HepG2 (cell line): ENCODE measurements at regions not wholly inside any gene's neighbourhood (a gene's known extent, or its start where the extent isn't known, plus 50 kb on each side); places are given as distances from the start of the nearest gene placed in this dataset.
"Not testable (repeated sequence)": the region's sequence is repeated elsewhere in the genome, so short reads cannot be mapped to it uniquely, and the experiment has no call there.

Source experiments
- ATF7 ChIP-seq, 2 experiments: fragments of 450-650 bp in 1 of 2; sonication (generic) in 1 of 2; formaldehyde crosslinking in 1 of 2; IDR thresholded peaks; 2 replicates each; pipeline versions ENCODE4 v1.4.0 to v1.6.1; 2016 to 2020; ENCODE audit warnings: antibody characterized with exemption in 1 of 2, mild to moderate bottlenecking in 1 of 2, missing genetic modification reagents in 1 of 2
- CBFB ChIP-seq: sonication (generic); formaldehyde crosslinking; IDR thresholded peaks from 2 replicates; pipeline ENCODE4 v1.4.0; 2020; ENCODE audit warnings: missing genetic modification reagents
- CREM ChIP-seq, 2 experiments: sonication (generic) in 1 of 2; formaldehyde crosslinking in 1 of 2; IDR thresholded peaks; 2 replicates each; pipeline versions ENCODE4 v1.4.0 to v1.6.1; 2016 to 2020; ENCODE audit warnings: antibody characterized with exemption in 1 of 2, mild to moderate bottlenecking in 1 of 2, missing genetic modification reagents in 1 of 2
- ERF ChIP-seq: IDR thresholded peaks from 2 replicates; pipeline ENCODE4 v1.6.1; 2018; ENCODE audit warnings: missing biosample characterization, missing genetic modification reagents
- FOSL2 ChIP-seq: sonication (generic); formaldehyde crosslinking; IDR thresholded peaks from 2 replicates; pipeline ENCODE4 v1.4.0; 2020; ENCODE audit warnings: missing genetic modification reagents
- FOXJ3 ChIP-seq: sonication (generic); formaldehyde crosslinking; IDR thresholded peaks from 2 replicates; pipeline ENCODE4 v1.4.0; 2020; ENCODE audit warnings: missing genetic modification reagents, mild to moderate bottlenecking, borderline replicate concordance
- HHEX ChIP-seq: IDR thresholded peaks from 2 replicates; pipeline ENCODE4 v1.6.1; 2016; ENCODE audit warnings: control low read depth
- JUND ChIP-seq: sonication (generic); formaldehyde crosslinking; IDR thresholded peaks from 2 replicates; pipeline ENCODE4 v1.8.0; 2022; ENCODE audit warnings: mild to moderate bottlenecking, missing genetic modification reagents
- KAT8 ChIP-seq: IDR thresholded peaks from 2 replicates; pipeline ENCODE4 v1.6.1; 2016; ENCODE audit warnings: missing genetic modification reagents, missing compliant biosample characterization
- KDM3A ChIP-seq: IDR thresholded peaks from 2 replicates; pipeline ENCODE4 v1.6.1; 2018; ENCODE audit warnings: low read depth, missing compliant biosample characterization
- MAF1 ChIP-seq: sonication (generic); formaldehyde crosslinking; IDR thresholded peaks from 2 replicates; pipeline ENCODE4 v1.5.0; 2020; ENCODE audit warnings: missing genetic modification reagents, borderline replicate concordance
- NR2C2 ChIP-seq: sonication (generic); formaldehyde crosslinking; IDR thresholded peaks from 2 replicates; pipeline ENCODE4 v1.4.0; 2020; ENCODE audit warnings: missing genetic modification reagents, mild to moderate bottlenecking, moderate library complexity, borderline replicate concordance
- POGZ ChIP-seq: sonication (generic); formaldehyde crosslinking; IDR thresholded peaks from 2 replicates; pipeline ENCODE4 v1.4.0; 2020; ENCODE audit warnings: mild to moderate bottlenecking, missing genetic modification reagents
- RFXAP ChIP-seq: sonication (generic); formaldehyde crosslinking; IDR thresholded peaks from 2 replicates; pipeline ENCODE4 v1.4.0; 2020; ENCODE audit warnings: missing genetic modification reagents, borderline replicate concordance
- SSRP1 ChIP-seq: IDR thresholded peaks from 2 replicates; pipeline ENCODE4 v1.6.1; 2016; ENCODE audit warnings: control low read depth
- TEF ChIP-seq: sonication (generic); formaldehyde crosslinking; IDR thresholded peaks from 2 replicates; pipeline ENCODE4 v1.5.0; 2020; ENCODE audit warnings: missing genetic modification reagents
- ZBTB7B ChIP-seq: sonication (generic); formaldehyde crosslinking; IDR thresholded peaks from 2 replicates; pipeline ENCODE4 v1.4.0; 2020; ENCODE audit warnings: missing genetic modification reagents
- ZKSCAN8 ChIP-seq: IDR thresholded peaks from 2 replicates; pipeline ENCODE4 v1.6.1; 2016; ENCODE audit warnings: borderline replicate concordance, missing genetic modification reagents, missing compliant biosample characterization
- ZNF317 ChIP-seq: sonication (generic); formaldehyde crosslinking; IDR thresholded peaks from 2 replicates; pipeline ENCODE4 v1.5.0; 2020; ENCODE audit warnings: mild to moderate bottlenecking, missing genetic modification reagents
- ZNF503 ChIP-seq: sonication (generic); formaldehyde crosslinking; IDR thresholded peaks from 2 replicates; pipeline ENCODE4 v1.4.0; 2020; ENCODE audit warnings: missing genetic modification reagents
- ZNF563 ChIP-seq: sonication (generic); formaldehyde crosslinking; IDR thresholded peaks from 2 replicates; pipeline ENCODE4 v1.8.0; 2022; ENCODE audit warnings: mild to moderate bottlenecking, moderate library complexity, missing genetic modification reagents
- ZNF710 ChIP-seq: sonication (generic); formaldehyde crosslinking; IDR thresholded peaks from 2 replicates; pipeline ENCODE4 v1.5.0; 2020; ENCODE audit warnings: mild to moderate bottlenecking, missing genetic modification reagents, borderline replicate concordance
- ZNF768 ChIP-seq: sonication (generic); formaldehyde crosslinking; IDR thresholded peaks from 2 replicates; pipeline ENCODE4 v1.4.0; 2020; ENCODE audit warnings: missing genetic modification reagents
- ZNF772 ChIP-seq: sonication (generic); formaldehyde crosslinking; IDR thresholded peaks from 2 replicates; pipeline ENCODE4 v1.5.0; 2020; ENCODE audit warnings: mild to moderate bottlenecking, missing genetic modification reagents

GRCh38 chr1:86805898-86806519 lies 101.6 kb downstream of the SH3GLB1 start (continued):
- TF ChIP-seq ZNF710 = peak; percentile 95
- peak; percentile 73; the same call in 1 of the 2 replicates for TF ChIP-seq ERF (CRISPR knock-in tag)
- peak; percentile 87; the same call in 1 of the 2 replicates for TF ChIP-seq JUND
- 0 out of 2 replicates have a peak, but pooled peaks have one; percentile 59 for TF ChIP-seq MAF1 (CRISPR knock-in tag)
- peak; percentile 83 for TF ChIP-seq CREM (IDR thresholded peaks at IDR 0.05)
- not testable (repeated sequence) for TF ChIP-seq CREM (CRISPR knock-in tag; IDR thresholded peaks at IDR 0.05); ATF7 (IDR thresholded peaks at IDR 0.05)
- peak; percentile 87 for TF ChIP-seq RFXAP (CRISPR knock-in tag)
- 0 out of 2 replicates have a peak, but pooled peaks have one; percentile 48 for TF ChIP-seq SSRP1 (CRISPR knock-in tag)
- TF ChIP-seq ZKSCAN8 (CRISPR knock-in tag) = peak; percentile 73; the same call in 1 of the 2 replicates
- peak; percentile 91 for TF ChIP-seq NR2C2 (CRISPR knock-in tag)
- TF ChIP-seq POGZ (CRISPR knock-in tag) = peak; percentile 100
- peak; percentile 44; the same call in 1 of the 2 replicates for TF ChIP-seq ZNF768 (CRISPR knock-in tag)
- TF ChIP-seq ZBTB7B = peak; percentile 98
- peak; percentile 82 for TF ChIP-seq TEF (CRISPR knock-in tag)
- TF ChIP-seq HHEX (CRISPR knock-in tag) = peak; percentile 57; the same call in 1 of the 2 replicates
- peak; percentile 89 for TF ChIP-seq FOSL2
- peak; percentile 94 for TF ChIP-seq KDM3A (CRISPR knock-in tag)
- 0 out of 2 replicates have a peak, but pooled peaks have one; percentile 78 for TF ChIP-seq CBFB
- peak; percentile 76 for TF ChIP-seq ZNF772 (CRISPR knock-in tag)
- peak; percentile 75; the same call in 1 of the 2 replicates for TF ChIP-seq ZNF503 (CRISPR knock-in tag)
- peak; percentile 71; the same call in 1 of the 2 replicates for TF ChIP-seq KAT8
- TF ChIP-seq ATF7 (CRISPR knock-in tag; IDR thresholded peaks at IDR 0.05) = peak; percentile 95
- TF ChIP-seq FOXJ3 (CRISPR knock-in tag) = peak; percentile 96
- peak; percentile 87 for TF ChIP-seq ZNF317 (CRISPR knock-in tag)
- peak; percentile 43; the same call in 1 of the 2 replicates for TF ChIP-seq ZNF563
